H1 (cell line): ENCODE measurements at regions not wholly inside any gene's neighbourhood (a gene's known extent, or its start where the extent isn't known, plus 50 kb on each side); places are given as distances from the start of the nearest gene placed in this dataset.

ENCODE experiments used
- CBX8 ChIP-seq: fragments of 300-800, 300-1000 bp; sonication (generic); IDR thresholded peaks from 2 replicates; pipeline ENCODE4 v1.7.1; 2016; ENCODE audit warnings: low read depth, low read length, borderline replicate concordance
- POLR2AphosphoS5 ChIP-seq: IDR thresholded peaks from 2 replicates; pipeline ENCODE4 v1.6.1; 2011; ENCODE audit warnings: low read depth, low read length
- TAF7 ChIP-seq: optimal IDR thresholded peaks from 2 replicates; pipeline ENCODE3; 2011; ENCODE audit warnings: low read depth, mild to moderate bottlenecking, inconsistent platforms, low read length, moderate library complexity, borderline replicate concordance
- TBP ChIP-seq: IDR thresholded peaks from 2 replicates; pipeline ENCODE4 v1.6.1; 2011; ENCODE audit warnings: low read depth, low read length, improper control_type of control experiment
- TF ChIP-seq, protein P1 (sequence below): fragments of 300-600 bp; sonication (generic); IDR thresholded peaks from 2 replicates; pipeline ENCODE4 v1.7.1; 2012; ENCODE audit warnings: low read length, moderate library complexity, mild to moderate bottlenecking, inconsistent platforms; ENCODE audit not compliant: insufficient replicate concordance

DNA sequence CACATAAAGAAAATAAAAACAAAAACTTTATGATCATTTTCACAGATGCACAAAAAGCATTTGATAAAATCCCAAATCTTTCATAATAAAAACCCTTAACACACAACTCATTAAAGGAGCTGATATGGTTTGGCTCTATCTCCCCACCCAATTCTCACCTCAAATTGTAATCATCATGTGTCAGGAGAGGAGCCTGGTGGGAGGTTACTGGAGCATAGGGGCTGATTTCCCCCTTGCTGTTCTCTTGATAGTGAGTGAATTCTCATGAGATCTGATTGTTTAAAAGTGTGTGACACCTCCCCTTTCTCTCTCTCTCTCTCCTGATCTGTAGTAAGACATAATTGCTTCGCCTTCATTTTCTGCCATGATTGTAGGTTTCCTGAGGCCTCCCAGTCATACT, 790.7 kb downstream of the C12orf50 start (continued):
- TF ChIP-seq, protein P1, sequence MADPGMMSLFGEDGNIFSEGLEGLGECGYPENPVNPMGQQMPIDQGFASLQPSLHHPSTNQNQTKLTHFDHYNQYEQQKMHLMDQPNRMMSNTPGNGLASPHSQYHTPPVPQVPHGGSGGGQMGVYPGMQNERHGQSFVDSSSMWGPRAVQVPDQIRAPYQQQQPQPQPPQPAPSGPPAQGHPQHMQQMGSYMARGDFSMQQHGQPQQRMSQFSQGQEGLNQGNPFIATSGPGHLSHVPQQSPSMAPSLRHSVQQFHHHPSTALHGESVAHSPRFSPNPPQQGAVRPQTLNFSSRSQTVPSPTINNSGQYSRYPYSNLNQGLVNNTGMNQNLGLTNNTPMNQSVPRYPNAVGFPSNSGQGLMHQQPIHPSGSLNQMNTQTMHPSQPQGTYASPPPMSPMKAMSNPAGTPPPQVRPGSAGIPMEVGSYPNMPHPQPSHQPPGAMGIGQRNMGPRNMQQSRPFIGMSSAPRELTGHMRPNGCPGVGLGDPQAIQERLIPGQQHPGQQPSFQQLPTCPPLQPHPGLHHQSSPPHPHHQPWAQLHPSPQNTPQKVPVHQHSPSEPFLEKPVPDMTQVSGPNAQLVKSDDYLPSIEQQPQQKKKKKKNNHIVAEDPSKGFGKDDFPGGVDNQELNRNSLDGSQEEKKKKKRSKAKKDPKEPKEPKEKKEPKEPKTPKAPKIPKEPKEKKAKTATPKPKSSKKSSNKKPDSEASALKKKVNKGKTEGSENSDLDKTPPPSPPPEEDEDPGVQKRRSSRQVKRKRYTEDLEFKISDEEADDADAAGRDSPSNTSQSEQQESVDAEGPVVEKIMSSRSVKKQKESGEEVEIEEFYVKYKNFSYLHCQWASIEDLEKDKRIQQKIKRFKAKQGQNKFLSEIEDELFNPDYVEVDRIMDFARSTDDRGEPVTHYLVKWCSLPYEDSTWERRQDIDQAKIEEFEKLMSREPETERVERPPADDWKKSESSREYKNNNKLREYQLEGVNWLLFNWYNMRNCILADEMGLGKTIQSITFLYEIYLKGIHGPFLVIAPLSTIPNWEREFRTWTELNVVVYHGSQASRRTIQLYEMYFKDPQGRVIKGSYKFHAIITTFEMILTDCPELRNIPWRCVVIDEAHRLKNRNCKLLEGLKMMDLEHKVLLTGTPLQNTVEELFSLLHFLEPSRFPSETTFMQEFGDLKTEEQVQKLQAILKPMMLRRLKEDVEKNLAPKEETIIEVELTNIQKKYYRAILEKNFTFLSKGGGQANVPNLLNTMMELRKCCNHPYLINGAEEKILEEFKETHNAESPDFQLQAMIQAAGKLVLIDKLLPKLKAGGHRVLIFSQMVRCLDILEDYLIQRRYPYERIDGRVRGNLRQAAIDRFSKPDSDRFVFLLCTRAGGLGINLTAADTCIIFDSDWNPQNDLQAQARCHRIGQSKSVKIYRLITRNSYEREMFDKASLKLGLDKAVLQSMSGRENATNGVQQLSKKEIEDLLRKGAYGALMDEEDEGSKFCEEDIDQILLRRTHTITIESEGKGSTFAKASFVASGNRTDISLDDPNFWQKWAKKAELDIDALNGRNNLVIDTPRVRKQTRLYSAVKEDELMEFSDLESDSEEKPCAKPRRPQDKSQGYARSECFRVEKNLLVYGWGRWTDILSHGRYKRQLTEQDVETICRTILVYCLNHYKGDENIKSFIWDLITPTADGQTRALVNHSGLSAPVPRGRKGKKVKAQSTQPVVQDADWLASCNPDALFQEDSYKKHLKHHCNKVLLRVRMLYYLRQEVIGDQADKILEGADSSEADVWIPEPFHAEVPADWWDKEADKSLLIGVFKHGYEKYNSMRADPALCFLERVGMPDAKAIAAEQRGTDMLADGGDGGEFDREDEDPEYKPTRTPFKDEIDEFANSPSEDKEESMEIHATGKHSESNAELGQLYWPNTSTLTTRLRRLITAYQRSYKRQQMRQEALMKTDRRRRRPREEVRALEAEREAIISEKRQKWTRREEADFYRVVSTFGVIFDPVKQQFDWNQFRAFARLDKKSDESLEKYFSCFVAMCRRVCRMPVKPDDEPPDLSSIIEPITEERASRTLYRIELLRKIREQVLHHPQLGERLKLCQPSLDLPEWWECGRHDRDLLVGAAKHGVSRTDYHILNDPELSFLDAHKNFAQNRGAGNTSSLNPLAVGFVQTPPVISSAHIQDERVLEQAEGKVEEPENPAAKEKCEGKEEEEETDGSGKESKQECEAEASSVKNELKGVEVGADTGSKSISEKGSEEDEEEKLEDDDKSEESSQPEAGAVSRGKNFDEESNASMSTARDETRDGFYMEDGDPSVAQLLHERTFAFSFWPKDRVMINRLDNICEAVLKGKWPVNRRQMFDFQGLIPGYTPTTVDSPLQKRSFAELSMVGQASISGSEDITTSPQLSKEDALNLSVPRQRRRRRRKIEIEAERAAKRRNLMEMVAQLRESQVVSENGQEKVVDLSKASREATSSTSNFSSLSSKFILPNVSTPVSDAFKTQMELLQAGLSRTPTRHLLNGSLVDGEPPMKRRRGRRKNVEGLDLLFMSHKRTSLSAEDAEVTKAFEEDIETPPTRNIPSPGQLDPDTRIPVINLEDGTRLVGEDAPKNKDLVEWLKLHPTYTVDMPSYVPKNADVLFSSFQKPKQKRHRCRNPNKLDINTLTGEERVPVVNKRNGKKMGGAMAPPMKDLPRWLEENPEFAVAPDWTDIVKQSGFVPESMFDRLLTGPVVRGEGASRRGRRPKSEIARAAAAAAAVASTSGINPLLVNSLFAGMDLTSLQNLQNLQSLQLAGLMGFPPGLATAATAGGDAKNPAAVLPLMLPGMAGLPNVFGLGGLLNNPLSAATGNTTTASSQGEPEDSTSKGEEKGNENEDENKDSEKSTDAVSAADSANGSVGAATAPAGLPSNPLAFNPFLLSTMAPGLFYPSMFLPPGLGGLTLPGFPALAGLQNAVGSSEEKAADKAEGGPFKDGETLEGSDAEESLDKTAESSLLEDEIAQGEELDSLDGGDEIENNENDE = no peak
- TF ChIP-seq TBP (no peak), CBX8 (no peak), TAF7 (no peak), POLR2AphosphoS5 (no peak)
